ENCODE measurements at regions not wholly inside any gene's neighbourhood (a gene's known extent, or its start where the extent isn't known, plus 50 kb on each side); places are given as distances from the start of the nearest gene placed in this dataset.

- DNase-seq = no peak
These were observed 230.6 kb downstream of the FBXO15 start for GRCh38 chr18:73917046-73917445.

- no peak for DNase-seq
These were observed 234.1 kb downstream of the FBXO15 start for GRCh38 chr18:73913505-73913904.

GRCh38 chr18:73908323-73908722 lies 239.3 kb downstream of the FBXO15 start:
- no peak for DNase-seq

GRCh38 chr18:73901566-73901965 lies 246.1 kb downstream of the FBXO15 start:
- DNase-seq = no peak

- no peak for DNase-seq
These were observed 246.5 kb downstream of the FBXO15 start for GRCh38 chr18:73901151-73901550.

GRCh38 chr18:73900106-73900835 lies 247.4 kb downstream of the FBXO15 start:
- DNase-seq = no peak

GRCh38 chr18:73897517-73897916 lies 250.1 kb downstream of the FBXO15 start:
- DNase-seq = no peak

GRCh38 chr18:73896685-73897084 lies 250.9 kb downstream of the FBXO15 start:
- no peak for DNase-seq

GRCh38 chr18:73895701-73896100 lies 251.9 kb downstream of the FBXO15 start:
- no peak for DNase-seq

- no peak for DNase-seq
These were observed 253.8 kb downstream of the FBXO15 start for GRCh38 chr18:73893880-73894279.

GRCh38 chr18:73891572-73892421 lies 255.8 kb downstream of the FBXO15 start:
- DNase-seq = no peak

GRCh38 chr18:73888565-73888964 lies 259.1 kb downstream of the FBXO15 start:
- DNase-seq = no peak

GRCh38 chr18:73887801-73888200 lies 259.8 kb downstream of the FBXO15 start:
- DNase-seq = no peak

- DNase-seq = no peak
These were observed 262.8 kb downstream of the FBXO15 start for GRCh38 chr18:73884868-73885267.

- no peak for DNase-seq
These were observed 266.2 kb downstream of the FBXO15 start for GRCh38 chr18:73881396-73881917.

- DNase-seq = no peak
These were observed 267.2 kb downstream of the FBXO15 start for GRCh38 chr18:73880387-73880786.

- DNase-seq = no peak
These were observed 267.9 kb downstream of the FBXO15 start for GRCh38 chr18:73879766-73880165.

- DNase-seq = no peak
These were observed 268.3 kb downstream of the FBXO15 start for GRCh38 chr18:73879328-73879727.

- no peak for DNase-seq
These were observed 278.5 kb downstream of the FBXO15 start for GRCh38 chr18:73869182-73869581.

- DNase-seq = no peak
These were observed 285.9 kb downstream of the FBXO15 start for GRCh38 chr18:73861771-73862170.

GRCh38 chr18:73859837-73860397 lies 287.7 kb downstream of the FBXO15 start:
- no peak for DNase-seq

GRCh38 chr18:73852789-73853549 lies 294.7 kb downstream of the FBXO15 start:
- no peak for DNase-seq

GRCh38 chr18:73850782-73851181 lies 296.9 kb downstream of the FBXO15 start:
- DNase-seq = no peak
